ENCODE measurements at regions not wholly inside any gene's neighbourhood (a gene's known extent, or its start where the extent isn't known, plus 50 kb on each side); places are given as distances from the start of the nearest gene placed in this dataset.

GRCh38 chr9:89807101-89807395 lies 202.2 kb downstream of the GADD45G start:
- H3K27ac ChIP-seq (ENCODE audit: low read depth, low read length): no peak overlapping the region
- WGBS, 3 donors: 95 to 96% (median 95%) methylated on average over 5 of the region's 5 CpGs

DNA sequence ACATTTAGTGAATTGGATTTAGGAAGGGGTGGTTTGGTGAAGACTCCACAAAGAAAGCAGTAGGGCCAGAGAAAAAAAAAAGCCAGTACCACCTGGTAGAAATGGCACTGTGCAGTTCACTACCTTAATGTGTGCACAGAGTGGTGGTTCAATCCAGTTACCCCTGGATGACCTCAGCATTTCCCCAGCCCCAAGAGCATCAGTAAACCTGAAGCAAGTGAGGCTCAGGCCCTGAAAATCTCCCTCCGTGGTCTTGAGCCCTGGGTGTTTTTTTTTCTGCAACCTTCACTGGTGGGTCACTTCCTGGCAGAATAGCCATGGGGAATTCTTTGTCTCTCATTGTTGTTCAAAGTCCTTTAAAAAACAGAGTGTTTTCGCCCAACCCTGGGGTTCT lies 202.9 kb downstream of the GADD45G start:
- 75 to 93% (median 77%) methylated on average over 2 of the region's 2 CpGs for WGBS, 3 donors
- no peak overlapping the region for H3K27ac ChIP-seq (ENCODE audit: low read depth, low read length)

DNA sequence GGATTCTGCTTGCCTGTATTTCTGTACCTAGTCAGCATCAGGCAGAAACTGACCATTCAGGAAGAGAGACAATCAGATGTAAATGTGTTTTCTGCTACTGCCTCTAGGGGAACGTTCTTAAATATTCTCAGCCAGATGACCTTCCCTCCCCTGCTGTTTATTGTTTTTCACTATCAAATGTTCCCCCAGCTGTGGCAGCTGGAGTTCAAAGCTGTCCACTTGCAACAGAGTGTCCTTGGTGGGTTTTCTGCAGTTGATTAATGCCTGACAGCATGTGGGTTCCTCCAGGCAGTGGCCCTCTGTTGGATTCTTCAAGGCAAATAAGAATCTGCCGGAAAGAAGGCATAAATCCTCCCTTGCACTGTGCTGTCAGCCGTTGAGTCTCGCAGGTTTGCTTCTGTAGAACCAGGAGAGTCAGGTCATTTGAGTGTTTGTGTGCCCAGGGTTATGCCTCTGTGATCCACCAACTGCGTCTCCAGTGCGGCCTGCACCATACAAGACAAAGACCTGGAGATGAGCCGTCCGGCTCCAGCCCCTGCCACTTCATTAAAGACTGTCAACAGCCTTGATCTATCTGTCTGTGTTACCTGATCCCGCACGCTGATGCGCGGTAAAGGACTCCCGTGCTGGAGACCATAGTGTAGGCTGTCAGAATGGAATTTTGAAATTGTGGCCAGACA lies 203.4 kb downstream of the GADD45G start:
- WGBS, 3 donors: 82 to 87% (median 85%) methylated on average over 13 of the region's 13 CpGs
- H3K27ac ChIP-seq (ENCODE audit: low read depth, low read length): no peak overlapping the region

- no peak overlapping the region for H3K27ac ChIP-seq (ENCODE audit: low read depth, low read length)
- WGBS, 3 donors: 94 to 98% (median 95%) methylated on average over 12 of the region's 12 CpGs
Measured at GRCh38 chr9:89808756-89809181, 204.0 kb downstream of the GADD45G start.

- 57 to 75% (median 66%) methylated on average over 7 of the region's 7 CpGs for WGBS, 3 donors
Measured at GRCh38 chr9:89810431-89810830, 205.6 kb downstream of the GADD45G start.

DNA sequence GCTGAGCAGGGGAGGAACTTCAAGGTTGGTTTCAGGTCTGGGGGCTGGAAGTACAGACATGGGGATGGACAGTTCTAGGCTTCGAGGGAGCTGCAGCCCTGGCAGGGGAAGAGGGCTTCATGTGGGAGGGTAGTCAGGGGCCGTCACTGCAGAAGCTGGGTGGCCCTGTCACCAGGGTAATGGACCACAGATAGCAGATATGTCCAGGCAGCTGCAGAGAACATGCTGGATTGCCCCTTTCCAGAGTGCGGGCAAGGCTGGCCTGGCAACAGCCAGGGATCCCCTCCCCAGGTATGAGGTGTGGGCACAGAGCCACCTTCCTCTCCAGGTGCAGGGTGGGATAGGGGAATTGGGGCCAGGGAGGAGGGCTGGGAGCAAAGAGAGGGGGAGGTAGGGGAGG lies 206.5 kb downstream of the GADD45G start:
- 87 to 93% (median 91%) methylated on average over 3 of the region's 3 CpGs for WGBS, 3 donors
- no peak overlapping the region for H3K27ac ChIP-seq (ENCODE audit: low read depth, low read length)

More at GRCh38 chr9:89810431-89810830, 205.6 kb downstream of the GADD45G start:
- H3K27ac ChIP-seq (ENCODE audit: low read depth, low read length): no peak overlapping the region

GRCh38 chr9:89811886-89812450 lies 207.2 kb downstream of the GADD45G start:
- WGBS, 3 donors: 82 to 89% (median 83%) methylated on average over 10 of the region's 10 CpGs
- no peak overlapping the region for H3K27ac ChIP-seq (ENCODE audit: low read depth, low read length)

DNA sequence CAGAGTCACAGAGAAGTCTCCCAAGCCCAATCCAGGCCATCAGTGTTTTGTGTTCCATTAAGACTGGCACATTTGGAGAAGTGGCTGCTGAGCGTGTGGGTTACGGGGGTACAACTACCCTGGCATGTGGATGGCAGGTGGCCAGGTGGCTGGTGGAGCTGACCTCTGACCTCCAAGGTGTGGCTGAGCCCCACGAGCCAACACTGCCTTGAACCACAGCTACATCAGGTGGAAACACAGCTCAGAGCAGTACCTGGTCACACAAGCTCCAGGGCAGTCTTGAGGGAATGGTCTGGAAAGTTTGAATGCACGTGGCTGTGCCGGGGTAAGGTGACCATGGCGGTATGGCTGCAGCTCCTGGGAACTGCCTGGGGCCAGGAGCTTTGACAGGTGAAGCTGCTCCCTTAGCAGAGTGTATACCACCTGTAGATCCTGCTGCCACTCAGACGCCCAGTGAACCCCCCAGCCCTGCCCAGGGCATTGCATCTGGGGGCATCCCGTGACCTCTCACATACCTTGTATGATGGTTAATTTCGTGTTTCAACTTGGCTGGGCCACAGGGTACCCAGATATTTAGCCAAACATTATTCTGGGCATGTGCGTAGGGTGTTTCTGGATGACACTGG lies 207.9 kb downstream of the GADD45G start:
- H3K27ac ChIP-seq (ENCODE audit: low read depth, low read length): no peak overlapping the region
- WGBS, 3 donors: 87 to 89% (median 88%) methylated on average over 10 of the region's 10 CpGs

- WGBS, 3 donors: 91 to 95% (median 92%) methylated on average over 5 of the region's 5 CpGs
- H3K27ac ChIP-seq (ENCODE audit: low read depth, low read length): no peak overlapping the region
Measured at GRCh38 chr9:89813482-89813881, 208.7 kb downstream of the GADD45G start.

GRCh38 chr9:89814340-89815040 lies 209.7 kb downstream of the GADD45G start:
- no peak overlapping the region for H3K27ac ChIP-seq (ENCODE audit: low read depth, low read length)
- WGBS, 3 donors: 24 to 63% (median 28%) methylated on average over 9 of the region's 9 CpGs

- H3K27ac ChIP-seq (ENCODE audit: low read depth, low read length): no peak overlapping the region
- WGBS, 3 donors: 80 to 81% (median 80%) methylated on average over 9 of the region's 9 CpGs
Measured at GRCh38 chr9:89815061-89815902, 210.5 kb downstream of the GADD45G start.

DNA sequence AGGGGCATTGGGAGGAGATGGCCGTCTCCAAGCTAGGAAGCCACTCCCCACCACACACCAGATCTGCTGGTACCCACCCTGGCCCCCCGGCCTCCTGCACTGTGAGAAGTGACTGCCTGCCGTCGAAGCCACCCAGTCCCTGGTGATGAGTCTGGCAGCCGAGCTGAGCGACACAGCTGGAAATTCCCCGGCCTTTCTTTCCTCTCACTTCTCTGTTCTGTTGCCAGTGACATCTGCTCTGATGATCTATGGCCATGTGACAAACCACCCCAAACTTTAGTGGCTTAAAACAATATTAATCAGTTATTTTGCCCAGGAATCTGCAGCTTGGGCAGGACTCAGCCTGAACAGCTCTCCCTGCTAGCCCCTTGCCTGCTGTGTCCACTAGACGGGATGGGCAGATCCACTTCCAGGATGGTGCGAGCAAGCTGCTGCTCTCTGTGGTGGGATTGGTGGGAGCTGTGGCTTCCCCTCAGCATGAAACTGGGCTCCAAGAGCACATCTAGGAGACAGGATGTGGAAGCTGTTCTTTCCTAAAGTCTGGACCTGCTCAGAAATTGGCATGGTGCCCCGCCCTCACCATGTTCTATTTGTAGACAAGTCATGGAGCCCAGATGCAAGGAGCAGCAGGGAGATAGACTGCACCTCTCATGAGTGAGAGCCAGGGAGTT lies 211.2 kb downstream of the GADD45G start:
- WGBS, 3 donors: 55 to 78% (median 67%) methylated on average over 10 of the region's 10 CpGs

DNA sequence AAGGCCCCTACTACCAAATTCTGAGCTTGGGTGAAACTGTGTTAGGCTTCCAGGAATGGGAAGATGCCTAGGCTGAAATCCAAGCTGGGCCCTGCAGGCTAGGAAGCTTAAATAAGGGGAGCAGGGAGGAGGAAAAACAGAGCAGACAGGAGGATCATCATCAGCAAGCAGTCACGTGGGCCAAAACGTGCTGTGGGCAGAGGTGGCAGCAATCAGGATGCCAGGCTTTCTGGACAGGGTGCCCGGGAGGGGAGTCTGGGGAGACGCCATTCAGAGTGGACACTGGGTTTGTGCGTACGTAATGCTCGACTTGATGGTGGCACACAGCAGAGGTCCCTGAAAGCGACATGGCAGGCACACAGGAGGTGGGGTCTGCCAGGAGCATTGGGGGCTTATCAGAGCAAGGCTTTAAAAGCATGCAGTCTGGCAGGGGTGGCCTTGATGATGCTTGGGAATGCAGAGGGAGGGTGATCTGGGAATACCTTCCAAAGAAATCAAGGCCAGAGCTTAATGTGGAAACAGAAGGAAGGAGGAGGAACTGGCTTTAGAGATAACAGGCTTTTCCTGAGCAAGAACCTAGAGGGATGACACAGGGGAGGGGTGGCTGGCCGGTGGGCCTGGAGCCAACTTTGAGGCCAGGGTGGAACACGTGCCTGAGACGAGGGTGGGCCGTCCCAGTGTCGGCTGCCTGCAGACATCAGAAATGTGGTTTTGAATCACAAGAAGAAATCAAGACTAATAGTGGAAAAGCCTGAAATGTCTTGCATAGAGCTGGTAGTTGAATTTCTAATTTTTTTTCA lies 212.5 kb downstream of the GADD45G start:
- 57 to 75% (median 60%) methylated on average over 13 of the region's 13 CpGs for WGBS, 3 donors
- no peak overlapping the region for H3K27ac ChIP-seq (ENCODE audit: low read depth, low read length)

More for the DNA sequence above, 211.2 kb downstream of the GADD45G start:
- peak overlapping the region; percentile 20 for H3K27ac ChIP-seq (ENCODE audit: low read depth, low read length)

- WGBS, 3 donors: 88 to 98% (median 95%) methylated on average over 2 of the region's 2 CpGs
- no peak overlapping the region for H3K27ac ChIP-seq (ENCODE audit: low read depth, low read length)
Measured at GRCh38 chr9:89820337-89820736, 215.5 kb downstream of the GADD45G start.

GRCh38 chr9:89821081-89821480 lies 216.3 kb downstream of the GADD45G start:
- WGBS, 3 donors: 79 to 85% (median 83%) methylated on average over 7 of the region's 7 CpGs
- no peak overlapping the region for H3K27ac ChIP-seq (ENCODE audit: low read depth, low read length)

- no peak overlapping the region for H3K27ac ChIP-seq (ENCODE audit: low read depth, low read length)
- WGBS, 3 donors: 73 to 90% (median 87%) methylated on average over 2 of the region's 2 CpGs
Measured at GRCh38 chr9:89822996-89823395, 218.2 kb downstream of the GADD45G start.

DNA sequence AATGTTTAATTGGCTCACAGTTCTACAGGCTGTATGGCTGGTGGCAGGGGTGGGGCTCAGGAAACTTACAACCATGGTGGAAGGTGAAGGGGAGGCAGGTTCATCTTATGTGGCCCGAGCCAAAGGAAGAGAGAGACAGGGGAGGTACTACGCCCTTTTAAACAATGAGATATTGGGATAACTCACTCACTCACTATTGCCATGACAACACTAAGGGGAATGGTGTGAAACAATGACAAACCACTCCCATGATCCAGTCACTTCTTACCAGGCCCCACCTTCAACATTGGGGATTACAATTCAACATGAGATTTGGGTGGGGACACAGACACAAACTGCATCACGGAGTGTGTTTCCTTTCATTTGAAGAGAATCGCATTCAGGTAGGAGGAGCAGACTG lies 220.9 kb downstream of the GADD45G start:
- H3K27ac ChIP-seq (ENCODE audit: low read depth, low read length): no peak overlapping the region
- 85 to 95% (median 89%) methylated on average over 4 of the region's 4 CpGs for WGBS, 3 donors
